HG03108 (cell line): ENCODE measurements at regions not wholly inside any gene's neighbourhood (a gene's known extent, or its start where the extent isn't known, plus 50 kb on each side); places are given as distances from the start of the nearest gene placed in this dataset.

ENCODE experiments used
- ATAC-seq: cut with Tn5 transposase; IDR thresholded peaks from one replicate; pipeline ENCODE4 v1.9.1; 2021; ENCODE audit warnings: moderate library complexity; ENCODE audit not compliant: unreplicated experiment

GRCh38 chr2:236317938-236318396 lies 53.8 kb upstream of the ASB18 start:
- ATAC-seq = no peak

GRCh38 chr2:236318401-236318800 lies 54.2 kb upstream of the ASB18 start:
- no peak for ATAC-seq

DNA sequence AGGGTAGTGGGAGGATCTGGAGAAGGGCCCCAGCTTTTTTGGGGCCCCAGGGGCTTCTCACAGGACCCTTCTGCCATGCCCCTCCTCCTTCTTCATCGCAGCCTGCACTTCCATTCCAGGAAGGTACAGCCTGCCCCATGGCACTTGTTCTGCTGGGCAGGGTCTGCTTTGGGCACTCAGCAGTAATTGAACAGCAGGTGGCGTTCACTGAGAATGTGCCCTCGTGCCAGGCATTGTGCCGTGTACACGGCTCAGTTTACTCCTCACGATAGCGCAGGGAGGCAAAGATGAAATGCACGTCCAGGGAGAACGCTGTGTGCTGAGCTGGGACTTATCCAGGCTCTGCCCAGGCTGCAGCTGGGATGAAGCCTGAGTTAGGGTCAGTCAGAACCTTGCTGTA lies 54.8 kb upstream of the ASB18 start:
- ATAC-seq = no peak

- no peak for ATAC-seq
These were observed 57.2 kb upstream of the ASB18 start for GRCh38 chr2:236321415-236321814.

DNA sequence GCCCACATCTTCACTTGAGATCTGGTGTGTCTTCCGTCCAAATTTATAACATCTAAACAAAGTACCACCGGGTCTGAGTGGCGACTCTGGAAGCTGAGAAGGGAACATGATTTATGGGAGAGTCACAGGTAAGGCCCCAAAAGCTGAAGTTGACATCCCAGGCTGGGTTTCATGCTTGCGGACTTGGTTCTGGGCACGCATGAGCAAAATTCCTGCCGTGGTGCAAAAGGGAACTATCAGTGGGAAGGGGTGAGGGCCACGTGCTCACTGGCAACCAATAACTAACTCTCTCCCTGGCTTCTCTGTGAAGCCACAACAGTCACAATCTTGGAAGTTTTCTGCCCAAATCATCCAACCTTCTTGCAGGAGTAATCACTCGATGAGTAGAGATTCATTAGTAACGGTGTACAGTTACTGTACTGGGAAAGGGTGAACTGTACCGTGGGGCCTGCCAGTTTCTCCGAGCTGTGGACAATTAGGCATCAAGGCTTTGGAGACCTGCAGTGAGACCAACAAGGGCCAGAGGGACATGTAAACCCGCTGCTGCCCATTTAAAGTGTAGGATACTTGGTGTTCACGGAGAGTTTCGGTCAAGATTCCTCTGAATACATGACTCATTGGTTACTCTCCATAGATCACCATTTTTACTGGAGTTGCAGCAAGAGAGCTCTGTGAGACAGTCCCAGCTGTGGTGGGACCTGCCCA lies 69.4 kb upstream of the ASB18 start:
- ATAC-seq = no peak

DNA sequence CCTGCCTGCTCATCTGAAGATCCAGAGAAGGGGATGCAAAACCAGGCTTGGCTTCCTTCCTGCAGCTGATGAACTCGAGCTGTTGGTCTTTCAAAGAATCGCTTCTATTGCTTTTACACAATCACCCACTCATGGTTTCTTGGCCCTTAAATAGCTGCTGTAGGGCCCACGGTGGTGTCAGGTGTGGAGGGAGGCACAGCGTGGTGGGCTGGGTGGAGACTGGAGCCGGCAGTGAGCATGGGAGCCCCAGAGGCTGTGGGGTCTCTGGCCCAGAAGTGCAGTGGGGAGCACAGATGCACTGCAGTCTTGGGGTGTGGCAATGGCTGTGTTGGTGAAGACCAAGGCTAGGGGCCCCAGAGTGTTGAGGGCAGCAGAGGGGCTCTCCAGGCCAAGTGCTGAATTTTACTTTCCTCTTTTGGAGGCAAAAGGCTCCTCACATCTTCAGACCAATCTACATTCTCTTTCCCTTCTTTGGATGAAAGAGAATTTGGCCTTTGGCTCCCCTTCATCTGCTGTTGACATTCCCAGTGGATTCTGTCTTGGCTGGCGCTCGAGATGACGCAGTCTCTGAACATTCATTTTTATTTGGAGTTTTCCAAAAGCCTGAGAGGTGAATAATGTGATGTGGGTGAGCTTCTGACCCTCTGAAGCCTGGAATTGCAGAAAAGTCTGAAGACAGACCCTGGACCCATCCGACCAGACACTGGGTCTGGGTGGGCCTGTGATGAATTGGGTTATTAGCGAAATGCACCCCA lies 70.1 kb upstream of the ASB18 start:
- no peak for ATAC-seq

GRCh38 chr2:236335696-236336574 lies 71.7 kb upstream of the ASB18 start:
- ATAC-seq = no peak

GRCh38 chr2:236336575-236337464 lies 72.6 kb upstream of the ASB18 start:
- ATAC-seq = no peak

DNA sequence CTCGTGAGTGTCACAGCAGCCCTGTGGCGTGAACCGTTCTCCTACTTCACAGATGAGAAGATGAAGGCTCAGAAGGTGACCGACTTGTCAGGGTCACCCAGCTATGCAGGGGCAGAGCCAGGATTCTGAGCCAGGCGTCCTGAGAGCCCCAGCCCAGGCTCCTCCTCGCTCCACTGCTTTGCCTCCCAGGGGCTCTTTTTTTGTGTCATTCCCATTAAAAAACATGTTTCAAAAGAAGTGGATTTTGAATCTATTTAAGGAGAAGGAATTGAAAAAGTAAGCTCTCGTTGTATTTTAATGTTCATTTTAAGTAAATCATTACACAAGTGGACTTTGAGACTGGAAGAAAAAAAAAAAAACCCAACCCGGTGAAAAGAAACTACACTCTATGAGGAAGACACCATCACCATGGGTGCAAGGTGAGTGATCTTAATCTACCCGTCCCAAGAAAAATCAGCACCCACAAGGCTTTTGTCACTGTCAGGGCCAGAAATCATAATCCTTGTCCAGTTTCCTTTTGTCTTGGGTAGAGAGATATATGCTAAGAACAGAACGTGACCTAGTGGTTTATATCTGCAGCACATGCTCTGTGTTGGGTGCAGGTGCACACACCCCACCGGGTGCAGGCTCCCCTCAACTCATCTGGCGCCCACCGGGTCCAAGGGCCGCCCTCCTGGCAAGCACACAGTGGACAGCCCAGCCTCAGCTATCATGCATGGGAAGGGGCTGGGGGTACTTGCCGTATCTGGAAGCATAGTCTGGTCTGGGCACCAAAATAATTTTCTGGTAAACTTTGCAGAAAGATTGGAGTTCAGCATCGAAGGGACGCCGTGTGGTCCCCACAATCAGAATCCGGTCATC lies 73.5 kb upstream of the ASB18 start:
- no peak for ATAC-seq

DNA sequence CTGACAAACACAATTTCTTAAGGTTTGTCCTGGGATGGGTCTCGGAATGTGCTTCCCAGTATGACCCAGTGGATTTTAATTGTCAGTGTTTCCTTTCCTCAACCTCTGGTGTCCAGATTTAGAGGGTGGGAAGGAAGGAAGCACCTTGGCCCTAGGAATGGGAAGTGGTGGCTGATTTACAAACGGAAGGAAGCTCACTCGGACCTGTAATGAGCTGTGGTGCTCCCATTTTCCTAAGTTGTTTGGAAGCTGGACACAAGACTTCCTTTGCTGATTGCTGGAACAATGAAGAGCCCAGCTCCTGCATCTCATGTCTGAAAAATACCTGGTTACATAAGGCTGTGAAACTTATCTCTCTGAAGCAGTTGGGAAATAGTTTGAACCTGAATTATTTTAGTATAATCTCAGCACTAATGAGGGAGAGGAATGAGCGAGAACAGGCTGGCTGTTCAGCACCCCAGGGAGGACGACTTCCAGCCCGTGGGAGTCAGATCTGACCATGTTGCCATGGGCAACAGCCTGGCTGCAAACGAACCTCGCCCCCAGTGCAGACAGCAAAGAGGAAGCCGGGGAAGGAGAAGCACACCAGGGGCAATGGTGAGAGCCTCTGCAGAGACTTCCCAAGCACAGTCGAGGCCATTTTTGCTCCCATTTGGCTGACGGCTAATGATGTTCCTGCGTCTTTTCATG lies 74.4 kb upstream of the ASB18 start:
- ATAC-seq = no peak

GRCh38 chr2:236340251-236340650 lies 76.0 kb upstream of the ASB18 start:
- no peak for ATAC-seq

DNA sequence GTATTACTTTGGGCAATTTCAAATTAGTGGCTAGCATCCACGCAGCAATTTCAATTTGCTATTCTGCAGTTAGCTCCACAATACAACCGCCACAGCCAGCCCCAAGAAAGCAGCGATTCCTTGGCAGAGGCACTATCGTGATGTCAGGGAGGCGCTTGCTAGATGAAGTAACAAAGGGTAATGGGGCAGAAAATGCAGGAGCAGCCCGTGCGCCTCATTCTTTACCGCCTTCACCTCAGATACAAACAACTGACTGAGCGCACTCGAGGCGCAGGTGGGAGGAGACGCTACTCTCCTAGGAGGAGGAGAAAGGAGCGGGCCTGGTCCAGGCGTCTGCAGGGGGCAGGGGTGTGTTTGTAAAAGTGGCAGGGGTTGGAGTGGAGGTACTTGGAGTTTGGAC lies 76.9 kb upstream of the ASB18 start:
- ATAC-seq = no peak

GRCh38 chr2:236341721-236342120 lies 77.5 kb upstream of the ASB18 start:
- no peak for ATAC-seq

GRCh38 chr2:236342507-236342906 lies 78.3 kb upstream of the ASB18 start:
- ATAC-seq = no peak

- no peak for ATAC-seq
These were observed 78.7 kb upstream of the ASB18 start for GRCh38 chr2:236342951-236343350.

DNA sequence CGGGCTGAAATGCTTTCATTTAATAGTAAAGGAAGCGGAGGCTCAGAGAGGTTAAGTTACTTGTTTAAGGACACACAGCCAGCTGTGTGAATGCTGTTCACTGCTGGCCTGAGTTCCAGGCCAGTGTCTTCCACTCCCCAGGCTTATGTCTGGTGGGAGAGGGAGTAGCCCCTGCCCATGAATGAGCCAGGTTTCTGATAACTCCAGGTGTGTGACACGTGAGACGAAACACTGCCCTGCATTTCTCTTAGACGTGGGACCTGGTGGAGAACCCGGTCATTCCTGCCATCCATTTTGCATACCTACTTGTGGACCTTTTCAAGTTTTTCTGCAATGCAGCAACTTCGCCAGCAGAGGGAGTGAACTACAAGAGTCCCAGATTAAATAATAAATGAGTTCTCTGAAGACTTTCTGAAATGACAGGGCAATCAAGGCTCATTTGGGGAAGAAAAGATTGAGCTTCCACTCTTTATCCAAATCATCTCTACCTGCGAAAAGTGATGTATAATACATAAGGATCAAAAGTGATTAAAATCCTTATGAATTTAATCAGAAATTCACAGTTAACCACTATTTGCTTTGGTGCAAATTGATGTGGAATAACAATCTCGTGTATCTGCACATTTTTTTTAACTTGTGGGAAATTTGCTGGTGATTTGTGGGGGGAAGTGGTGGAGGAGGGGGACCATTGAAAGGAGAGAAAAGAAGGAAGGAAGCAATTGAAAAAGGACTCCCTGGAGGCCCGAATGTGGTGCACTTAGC lies 79.4 kb upstream of the ASB18 start:
- ATAC-seq = no peak

DNA sequence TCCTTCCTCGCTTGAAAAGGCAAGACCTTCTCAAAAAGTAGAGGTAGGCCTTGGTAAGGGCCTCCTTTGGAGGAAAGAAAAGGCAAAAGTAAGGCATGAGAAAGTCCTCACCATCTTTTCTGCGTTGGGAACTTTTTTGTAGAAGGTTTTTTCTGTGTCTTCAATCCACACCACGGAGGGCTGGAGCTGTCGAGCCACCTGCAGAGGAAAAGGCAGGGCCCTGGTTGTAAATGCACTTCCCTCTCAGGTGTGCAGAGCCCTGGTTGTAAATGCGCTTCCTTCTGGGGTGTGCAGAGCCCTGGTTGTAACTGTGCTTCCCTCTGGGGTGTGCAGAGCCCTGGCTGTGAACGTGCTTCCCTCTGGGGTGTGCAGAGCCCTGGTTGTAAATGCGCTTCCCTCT lies 80.2 kb upstream of the ASB18 start:
- no peak for ATAC-seq

GRCh38 chr2:236345081-236345714 lies 81.0 kb upstream of the ASB18 start:
- ATAC-seq = no peak
